Liver (tissue), 8 donors: ENCODE measurements at regions not wholly inside any gene's neighbourhood (a gene's known extent, or its start where the extent isn't known, plus 50 kb on each side); places are given as distances from the start of the nearest gene placed in this dataset.

ENCODE experiments used
- DNase-seq: peaks from one replicate; pipeline ENCODE4 v3.0.0-alpha.2; 2017; ENCODE audit warnings: low spot score
- H3K27ac ChIP-seq, 2 donors: one replicate each; pipeline ENCODE4 v1.7.0; 2013; ENCODE audit warnings: inconsistent platforms in 2 of 2, low read length in 2 of 2, control low read depth in 1 of 2, low read depth in 1 of 2, mild to moderate bottlenecking in 1 of 2
- H3K27me3 ChIP-seq, 4 donors: one replicate each; pipeline versions ENCODE4 v1.6.1 to v1.7.0; 2013; ENCODE audit warnings: low read length in 3 of 4, inconsistent platforms in 1 of 4, mild to moderate bottlenecking in 1 of 4, moderate library complexity in 1 of 4; ENCODE audit not compliant: control insufficient read depth in 4 of 4, insufficient read depth in 4 of 4
- H3K36me3 ChIP-seq, 4 donors: one replicate each; pipeline versions ENCODE4 v1.6.1 to v1.7.0; 2013; ENCODE audit warnings: low read length in 3 of 4, mild to moderate bottlenecking in 3 of 4, low read depth in 1 of 4, moderate library complexity in 1 of 4; ENCODE audit not compliant: control insufficient read depth in 4 of 4, insufficient read depth in 3 of 4
- H3K4me1 ChIP-seq, 4 donors: one replicate each; pipeline versions ENCODE4 v1.6.1 to v1.7.0; 2013; ENCODE audit warnings: low read length in 3 of 4, mild to moderate bottlenecking in 3 of 4, moderate library complexity in 1 of 4; ENCODE audit not compliant: control insufficient read depth in 4 of 4, insufficient read depth in 4 of 4
- H3K4me3 ChIP-seq, 3 donors: one replicate each; pipeline versions ENCODE4 v1.6.1 to v1.7.0; 2013; ENCODE audit warnings: low read length in 3 of 3, control low read depth in 1 of 3, low read depth in 1 of 3, mild to moderate bottlenecking in 1 of 3
- H3K9ac ChIP-seq, 2 donors: one replicate each; pipeline ENCODE4 v1.7.0; 2013; ENCODE audit warnings: low read length in 2 of 2, mild to moderate bottlenecking in 2 of 2, moderate library complexity in 2 of 2, control low read depth in 1 of 2, low read depth in 1 of 2
- H3K9me3 ChIP-seq, 4 donors: one replicate each; pipeline versions ENCODE4 v1.6.1 to v1.7.0; 2013; ENCODE audit warnings: low read length in 3 of 4; ENCODE audit not compliant: control insufficient read depth in 4 of 4
- CTCF ChIP-seq: fragments of 150-350 bp; IDR thresholded peaks from 2 replicates; pipeline ENCODE4 v1.5.1; 2017; ENCODE audit warnings: improper control_type of control experiment, low read depth, low read length; ENCODE audit not compliant: missing input control
- EGR1 ChIP-seq, 2 donors: IDR thresholded peaks; 2 replicates each; pipeline ENCODE4 v1.6.1; 2016 to 2018; ENCODE audit warnings: antibody characterized with exemption in 2 of 2, low read depth in 2 of 2
- FOXA1 ChIP-seq: IDR thresholded peaks from 2 replicates; pipeline ENCODE4 v1.6.1; 2016; ENCODE audit warnings: antibody characterized with exemption
- FOXA2 ChIP-seq: IDR thresholded peaks from 2 replicates; pipeline ENCODE4 v1.6.1; 2016; ENCODE audit warnings: antibody characterized with exemption
- GABPA ChIP-seq, 2 donors: IDR thresholded peaks in 1 of 2; conservative IDR thresholded peaks in 1 of 2; 2 replicates each; pipeline ENCODE4 v1.6.1; 2016; ENCODE audit warnings: antibody characterized with exemption in 2 of 2, mild to moderate bottlenecking in 1 of 2, moderate library complexity in 1 of 2
- JUND ChIP-seq, 2 donors: IDR thresholded peaks; 2 replicates each; pipeline ENCODE4 v1.6.1; 2016; ENCODE audit warnings: antibody characterized with exemption in 2 of 2
- MAX ChIP-seq: IDR thresholded peaks from 2 replicates; pipeline ENCODE4 v1.6.1; 2016; ENCODE audit warnings: antibody characterized with exemption
- NR2F2 ChIP-seq: IDR thresholded peaks from 2 replicates; pipeline ENCODE4 v1.6.1; 2016; ENCODE audit warnings: antibody characterized with exemption
- RAD21 ChIP-seq, 2 donors: IDR thresholded peaks; 2 replicates each; pipeline ENCODE4 v1.6.1; 2016; ENCODE audit warnings: antibody characterized with exemption in 2 of 2, mild to moderate bottlenecking in 2 of 2
- REST ChIP-seq: IDR thresholded peaks from 2 replicates; pipeline ENCODE4 v1.6.1; 2016; ENCODE audit warnings: antibody characterized with exemption, mild to moderate bottlenecking
- RXRA ChIP-seq, 2 donors: IDR thresholded peaks; 2 replicates each; pipeline ENCODE4 v1.6.1; 2017 to 2018; ENCODE audit warnings: antibody characterized with exemption in 2 of 2, mild to moderate bottlenecking in 1 of 2
- SP1 ChIP-seq: IDR thresholded peaks from 2 replicates; pipeline ENCODE4 v1.6.1; 2018; ENCODE audit warnings: antibody characterized with exemption, mild to moderate bottlenecking
- TAF1 ChIP-seq: conservative IDR thresholded peaks from 2 replicates; pipeline ENCODE4 v1.6.1; 2016; ENCODE audit warnings: antibody characterized with exemption, mild to moderate bottlenecking
- ZBTB33 ChIP-seq: IDR thresholded peaks from 2 replicates; pipeline ENCODE4 v1.6.1; 2016; ENCODE audit warnings: antibody characterized with exemption
- WGBS: extraction: QIAGEN DNeasy Blood & Tissue Kit; methylation state at CpG from one replicate; pipeline ENCODE4 v1.1.7; 2013; 5-methylcytosine and 5-hydroxymethylcytosine counted together
- donor health status: healthy.
- donor health status: healthy.
- donor health status: healthy.
- donor health status: healthy.
- donor health status: healthy.

- no peaks in the 10 kb centered on the region for H3K27me3 ChIP-seq
- no peak overlapping the region for H3K4me3 ChIP-seq
- no peak overlapping the region for H3K9ac ChIP-seq
- no peaks in the 10 kb centered on the region for H3K36me3 ChIP-seq
- WGBS, result 80% methylated on average over 6 of the region's 6 CpGs
- no peak for DNase-seq
- H3K4me1 ChIP-seq, result no peaks in the 10 kb centered on the region
- H3K9me3 ChIP-seq, result no peaks in the 10 kb centered on the region
- no peak for TF ChIP-seq FOXA2
- TF ChIP-seq EGR1 (IDR thresholded peaks at IDR 0.05; ENCODE audit: low read depth in 2 of 2), result no peak
- no peak for TF ChIP-seq GABPA (IDR thresholded peaks at IDR 0.05 in 1 of 2, conservative IDR thresholded peaks at IDR 0.05 in 1 of 2)
- TF ChIP-seq TAF1, result no peak
- no peak for TF ChIP-seq NR2F2
- TF ChIP-seq CTCF, result no peak
- no peak for TF ChIP-seq FOXA1
- TF ChIP-seq SP1, result no peak
- TF ChIP-seq RXRA (IDR thresholded peaks at IDR 0.05), result no peak
- no peak overlapping the region for H3K27ac ChIP-seq
These were observed 137.8 kb upstream of the GATA6 start for GRCh38 chr18:22031611-22032010.

- H3K27me3 ChIP-seq, result no peaks in the 10 kb centered on the region
- H3K27ac ChIP-seq, result no peak overlapping the region
- no peaks in the 10 kb centered on the region for H3K36me3 ChIP-seq
- H3K9ac ChIP-seq, result no peak overlapping the region
- H3K4me1 ChIP-seq, result no peaks in the 10 kb centered on the region
- no peak for DNase-seq
- WGBS, result 88% methylated on average over 4 of the region's 4 CpGs
- no peaks in the 10 kb centered on the region for H3K9me3 ChIP-seq
- TF ChIP-seq TAF1, result no peak
- no peak for TF ChIP-seq MAX
- TF ChIP-seq FOXA1, result no peak
- no peak for TF ChIP-seq EGR1 (IDR thresholded peaks at IDR 0.05; ENCODE audit: low read depth in 2 of 2)
- no peak for TF ChIP-seq RXRA (IDR thresholded peaks at IDR 0.05)
- TF ChIP-seq ZBTB33, result no peak
- TF ChIP-seq RAD21 (IDR thresholded peaks at IDR 0.05), result no peak
- TF ChIP-seq JUND (IDR thresholded peaks at IDR 0.05), result no peak
- no peak for TF ChIP-seq GABPA (IDR thresholded peaks at IDR 0.05 in 1 of 2, conservative IDR thresholded peaks at IDR 0.05 in 1 of 2)
- no peak overlapping the region for H3K4me3 ChIP-seq
These were observed 136.9 kb upstream of the GATA6 start for GRCh38 chr18:22032392-22032961.

- H3K9ac ChIP-seq, result no peak overlapping the region
- no peaks in the 10 kb centered on the region for H3K36me3 ChIP-seq
- H3K9me3 ChIP-seq, result no peaks in the 10 kb centered on the region
- no peak overlapping the region for H3K4me3 ChIP-seq
- TF ChIP-seq FOXA1 (no peak), GABPA (IDR thresholded peaks at IDR 0.05 in 1 of 2, conservative IDR thresholded peaks at IDR 0.05 in 1 of 2) (no peak), RAD21 (IDR thresholded peaks at IDR 0.05) (no peak), ZBTB33 (no peak), REST (no peak), MAX (no peak), FOXA2 (no peak), CTCF (no peak)
- H3K27me3 ChIP-seq, result no peaks in the 10 kb centered on the region
- no peak for DNase-seq
- no peak overlapping the region for H3K27ac ChIP-seq
- 93% methylated on average over 8 of the region's 8 CpGs for WGBS
- H3K4me1 ChIP-seq, result no peaks in the 10 kb centered on the region
These were observed 136.3 kb upstream of the GATA6 start for GRCh38 chr18:22033085-22033484.
